ENCODE measurements at regions not wholly inside any gene's neighbourhood (a gene's known extent, or its start where the extent isn't known, plus 50 kb on each side); places are given as distances from the start of the nearest gene placed in this dataset.

DNA sequence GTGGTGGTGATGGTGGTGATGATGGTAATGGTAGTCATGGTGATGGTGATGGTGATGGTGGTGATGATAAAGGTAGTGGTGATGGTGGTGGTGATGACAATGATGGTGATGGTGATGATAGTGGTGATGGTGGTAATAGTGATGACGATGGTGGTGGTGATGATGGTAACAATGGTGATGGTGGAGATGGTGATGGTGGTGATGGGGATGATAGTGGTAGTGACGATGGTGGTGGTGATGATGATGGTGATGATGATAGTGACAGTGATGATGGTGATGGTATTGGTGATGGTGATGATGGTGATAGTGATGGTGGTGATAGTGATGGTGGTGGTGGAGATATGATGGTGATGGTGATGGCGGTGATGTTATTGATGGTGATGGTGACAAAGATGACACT, 108.4 kb upstream of the NKX1-1 start:
- Histone ChIP-seq H3K27ac (ENCODE audit: low read depth in 1 of 2, low read length in 2 of 2) (no peak overlapping the region), H3K4me3 (ENCODE audit: low read length) (no peak overlapping the region), H3K9me3 (ENCODE audit: control insufficient read depth in 1 of 2, insufficient read depth in 1 of 2, low read length in 2 of 2) (peaks cover 0 to 28% of the 10 kb centered on the region in 2 experiments), H3K4me1 (ENCODE audit: insufficient read depth, low read length) (peaks cover 4% of the 10 kb centered on the region), H3K27me3 (ENCODE audit: control insufficient read depth in 1 of 2, insufficient read depth in 2 of 2, low read length in 2 of 2) (peaks cover 7 to 21% of the 10 kb centered on the region in 2 experiments), H3K36me3 (ENCODE audit: insufficient read depth, low read length) (no peaks in the 10 kb centered on the region)
- intact Hi-C loops (cut with DNase I, micrococcal nuclease): loop anchor here in 1 of 2 experiments (5.0 kb wide), 1 partner anchor 93 kb away; no protein-coding TSS in a partner anchor
- ChIA-PET POLR2A (no interaction called here), CTCF (no interaction called here)
- DNase-seq (no peak), ATAC-seq (ENCODE audit: poor library complexity) (no peak)
- TF ChIP-seq, protein P1, sequence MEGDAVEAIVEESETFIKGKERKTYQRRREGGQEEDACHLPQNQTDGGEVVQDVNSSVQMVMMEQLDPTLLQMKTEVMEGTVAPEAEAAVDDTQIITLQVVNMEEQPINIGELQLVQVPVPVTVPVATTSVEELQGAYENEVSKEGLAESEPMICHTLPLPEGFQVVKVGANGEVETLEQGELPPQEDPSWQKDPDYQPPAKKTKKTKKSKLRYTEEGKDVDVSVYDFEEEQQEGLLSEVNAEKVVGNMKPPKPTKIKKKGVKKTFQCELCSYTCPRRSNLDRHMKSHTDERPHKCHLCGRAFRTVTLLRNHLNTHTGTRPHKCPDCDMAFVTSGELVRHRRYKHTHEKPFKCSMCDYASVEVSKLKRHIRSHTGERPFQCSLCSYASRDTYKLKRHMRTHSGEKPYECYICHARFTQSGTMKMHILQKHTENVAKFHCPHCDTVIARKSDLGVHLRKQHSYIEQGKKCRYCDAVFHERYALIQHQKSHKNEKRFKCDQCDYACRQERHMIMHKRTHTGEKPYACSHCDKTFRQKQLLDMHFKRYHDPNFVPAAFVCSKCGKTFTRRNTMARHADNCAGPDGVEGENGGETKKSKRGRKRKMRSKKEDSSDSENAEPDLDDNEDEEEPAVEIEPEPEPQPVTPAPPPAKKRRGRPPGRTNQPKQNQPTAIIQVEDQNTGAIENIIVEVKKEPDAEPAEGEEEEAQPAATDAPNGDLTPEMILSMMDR (IDR thresholded peaks at IDR 0.05): no peak
- Mint-ChIP-seq H3K9me3 (no peaks in the 10 kb centered on the region), H3K4me1 (ENCODE audit: low read depth) (peaks cover 2% of the 10 kb centered on the region), H3K27me3 (peaks cover 32% of the 10 kb centered on the region), H3K4me3 (no peak overlapping the region), H3K27ac (no peak overlapping the region), H3K36me3 (ENCODE audit: low read depth) (no peaks in the 10 kb centered on the region)

DNA sequence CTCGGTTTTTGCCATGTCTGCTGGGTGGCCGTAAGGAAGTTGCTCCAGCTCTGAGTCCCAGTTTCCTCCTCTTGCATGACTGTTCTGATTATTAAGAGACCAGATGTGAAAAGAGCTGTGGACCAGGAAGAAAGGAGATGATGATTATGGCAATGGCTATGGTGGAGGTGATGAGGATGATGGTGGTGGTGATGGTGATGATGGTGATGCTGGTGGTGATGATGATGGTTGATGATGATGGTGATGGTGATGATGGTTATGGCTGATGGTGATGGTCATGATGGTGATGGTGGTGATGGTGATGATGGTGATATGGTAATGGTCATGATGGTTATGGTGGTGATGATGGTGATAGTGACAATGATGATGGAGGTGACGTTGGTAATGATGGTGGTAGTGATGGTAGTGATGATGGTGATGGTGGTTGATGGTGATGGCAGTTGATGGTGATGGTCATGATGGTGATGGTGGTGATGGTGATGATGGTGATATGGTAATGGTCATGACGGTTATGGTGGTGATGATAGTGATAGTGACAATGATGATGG, 107.8 kb upstream of the NKX1-1 start:
- Mint-ChIP-seq H3K4me3 (no peak overlapping the region), H3K27me3 (peaks cover 28% of the 10 kb centered on the region), H3K27ac (no peak overlapping the region), H3K9me3 (no peaks in the 10 kb centered on the region), H3K36me3 (ENCODE audit: low read depth) (no peaks in the 10 kb centered on the region), H3K4me1 (ENCODE audit: low read depth) (no peaks in the 10 kb centered on the region)
- ATAC-seq (ENCODE audit: poor library complexity) (no peak), DNase-seq (no peak)
- peaks cover 7 to 21% of the 10 kb centered on the region in 2 experiments for H3K27me3 ChIP-seq (ENCODE audit: control insufficient read depth in 1 of 2, insufficient read depth in 2 of 2, low read length in 2 of 2)
- H3K4me1 ChIP-seq (ENCODE audit: insufficient read depth, low read length): peaks cover 4% of the 10 kb centered on the region
- no peak overlapping the region for H3K27ac ChIP-seq (ENCODE audit: low read depth in 1 of 2, low read length in 2 of 2)
- no peaks in the 10 kb centered on the region for H3K36me3 ChIP-seq (ENCODE audit: insufficient read depth, low read length)
- H3K4me3 ChIP-seq (ENCODE audit: low read length): no peak overlapping the region
- ChIA-PET POLR2A (no interaction called here), CTCF (interaction anchor here (1.4 kb wide), 1 partner anchor 159 kb away, joined by 3 read pairs; no protein-coding TSS in a partner anchor)
- TF ChIP-seq, protein P1 (IDR thresholded peaks at IDR 0.05): no peak
- H3K9me3 ChIP-seq (ENCODE audit: control insufficient read depth in 1 of 2, insufficient read depth in 1 of 2, low read length in 2 of 2): peaks cover 0 to 28% of the 10 kb centered on the region in 2 experiments
- intact Hi-C loops (cut with DNase I, micrococcal nuclease): loop anchor here in 1 of 2 experiments (5.0 kb wide), 1 partner anchor 93 kb away; no protein-coding TSS in a partner anchor

DNA sequence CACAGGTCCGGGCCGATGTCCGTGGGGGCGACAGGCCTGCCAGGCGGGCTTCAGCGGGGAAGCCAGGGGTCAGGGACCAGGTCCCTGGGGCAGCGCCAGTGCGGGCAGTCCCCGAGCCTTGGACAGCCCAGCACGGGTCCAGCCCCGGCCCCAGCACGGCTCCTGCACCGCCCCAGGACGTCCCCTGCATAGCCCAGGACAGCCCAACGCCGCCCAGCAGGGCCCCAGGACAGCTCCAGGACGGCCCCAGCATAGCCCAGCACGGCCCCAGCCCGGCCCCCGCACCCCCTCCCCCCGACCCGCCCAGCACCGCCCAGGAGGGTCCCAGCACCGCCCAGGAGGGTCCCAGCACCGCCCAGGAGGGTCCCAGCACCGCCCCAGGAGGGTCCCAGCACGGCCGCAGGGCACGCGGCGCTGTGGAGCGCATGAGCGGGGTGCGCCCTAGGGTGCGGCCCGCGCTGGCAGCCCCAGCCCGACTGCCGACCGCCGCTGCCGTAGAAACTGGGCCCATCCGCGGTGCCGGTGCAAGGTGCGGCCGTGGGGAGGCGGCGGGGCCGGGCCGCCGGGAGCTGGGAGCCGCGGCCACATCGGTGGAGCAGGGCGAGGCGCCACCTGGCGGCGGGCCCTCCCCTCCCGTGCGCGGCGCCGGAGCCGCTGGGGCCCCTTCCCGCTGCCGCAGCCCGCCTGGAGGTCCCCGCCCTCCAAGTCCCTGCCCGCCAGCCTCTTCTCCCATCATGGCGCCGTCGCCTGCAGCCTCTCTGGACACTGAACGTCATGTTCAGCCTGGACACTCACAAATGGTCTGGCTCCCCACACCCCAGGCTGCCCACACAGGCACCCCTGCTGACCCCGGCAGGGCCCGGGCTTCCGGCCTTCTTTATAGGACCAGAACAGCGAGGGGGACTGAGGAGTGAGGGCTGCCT, 106.8 kb upstream of the NKX1-1 start:
- intact Hi-C loops (cut with DNase I, micrococcal nuclease): loop anchor here in 1 of 2 experiments (5.0 kb wide), 1 partner anchor 94 kb away; no protein-coding TSS in a partner anchor

More for the DNA sequence above, 106.8 kb upstream of the NKX1-1 start:
- Histone ChIP-seq H3K4me3 (ENCODE audit: low read length) (no peak overlapping the region), H3K4me1 (ENCODE audit: insufficient read depth, low read length) (peaks cover 4% of the 10 kb centered on the region), H3K27ac (ENCODE audit: low read depth in 1 of 2, low read length in 2 of 2) (no peak overlapping the region), H3K36me3 (ENCODE audit: insufficient read depth, low read length) (no peaks in the 10 kb centered on the region), H3K9me3 (ENCODE audit: control insufficient read depth in 1 of 2, insufficient read depth in 1 of 2, low read length in 2 of 2) (peaks cover 0 to 28% of the 10 kb centered on the region in 2 experiments), H3K27me3 (ENCODE audit: control insufficient read depth in 1 of 2, insufficient read depth in 2 of 2, low read length in 2 of 2) (peaks cover 7 to 19% of the 10 kb centered on the region in 2 experiments)
- H3K4me3 Mint-ChIP-seq: no peak overlapping the region
- DNase-seq (peak in 13 of 14 experiments; percentile 14 to 78 (median 43)), ATAC-seq (ENCODE audit: poor library complexity) (peak; percentile 63)
- POLR2A ChIA-PET: no interaction called here
- TF ChIP-seq, protein P1 (IDR thresholded peaks at IDR 0.05): peak; percentile 37
- peaks cover 18% of the 10 kb centered on the region for H3K27me3 Mint-ChIP-seq
- H3K9me3 Mint-ChIP-seq: no peaks in the 10 kb centered on the region
- no peaks in the 10 kb centered on the region for H3K36me3 Mint-ChIP-seq (ENCODE audit: low read depth)
- CTCF ChIA-PET: interaction anchor here (1.4 kb wide), 1 partner anchor 158 kb away, joined by 3 read pairs; no protein-coding TSS in a partner anchor
- no peak overlapping the region for H3K27ac Mint-ChIP-seq
- H3K4me1 Mint-ChIP-seq (ENCODE audit: low read depth): no peaks in the 10 kb centered on the region

Measured in CD4-positive, alpha-beta T cell (primary cell).